GM21529 (cell line): ENCODE measurements at regions not wholly inside any gene's neighbourhood (a gene's known extent, or its start where the extent isn't known, plus 50 kb on each side); places are given as distances from the start of the nearest gene placed in this dataset.

ENCODE experiments used
- ATAC-seq: cut with Tn5 transposase; IDR thresholded peaks from one replicate; pipeline ENCODE4 v1.9.1; 2021; ENCODE audit not compliant: unreplicated experiment

DNA sequence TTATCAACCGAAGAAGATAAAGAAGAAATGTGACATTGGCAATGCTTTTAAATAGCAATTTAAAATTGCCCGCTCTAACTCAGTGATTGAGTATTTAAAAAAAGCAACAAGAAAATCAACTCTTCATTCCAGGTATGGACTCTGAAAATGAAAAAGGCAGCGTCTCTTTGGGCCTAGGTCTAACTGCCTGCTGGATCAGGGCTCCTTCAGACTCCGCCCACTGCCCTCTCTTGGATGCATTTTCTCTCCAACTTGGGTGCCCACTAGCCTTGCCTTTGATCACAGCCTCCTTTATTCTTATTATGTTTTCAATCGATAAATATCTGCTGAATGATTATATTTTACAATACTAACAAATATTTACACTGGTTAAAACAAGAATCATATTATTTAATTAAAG, 268.9 kb downstream of the MRPL39 start:
- no peak for ATAC-seq

DNA sequence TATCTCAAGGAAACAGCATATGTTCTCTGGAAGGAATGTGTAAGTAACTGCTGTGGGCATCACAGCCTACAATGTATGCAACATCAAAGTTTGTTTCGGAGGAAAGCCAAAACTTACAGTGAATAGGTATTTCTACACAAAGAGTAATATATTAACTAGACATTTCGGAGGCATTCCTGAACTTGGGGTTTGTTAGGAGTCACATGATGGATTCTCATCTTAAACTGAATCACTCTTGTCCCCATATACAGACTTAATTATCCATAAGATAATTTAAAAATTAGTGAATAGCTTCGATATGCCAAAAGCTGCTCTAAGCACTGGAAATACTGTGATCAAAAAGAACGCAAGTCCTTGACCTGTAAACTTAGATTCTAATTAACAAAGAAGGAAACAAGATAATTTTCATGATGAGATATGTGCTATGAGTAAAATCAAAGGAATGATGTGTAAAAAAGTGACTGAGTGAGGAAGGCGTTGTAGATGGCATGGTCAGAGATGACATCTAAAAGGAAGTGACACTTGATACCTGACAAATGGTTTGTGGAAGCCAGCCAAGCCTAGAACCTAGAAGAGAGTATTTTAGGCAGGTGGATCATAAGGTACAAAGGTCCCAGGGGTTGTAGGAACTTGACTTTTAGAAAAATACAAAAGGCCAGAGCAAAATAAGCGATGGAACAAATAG, 273.1 kb downstream of the MRPL39 start:
- no peak for ATAC-seq

DNA sequence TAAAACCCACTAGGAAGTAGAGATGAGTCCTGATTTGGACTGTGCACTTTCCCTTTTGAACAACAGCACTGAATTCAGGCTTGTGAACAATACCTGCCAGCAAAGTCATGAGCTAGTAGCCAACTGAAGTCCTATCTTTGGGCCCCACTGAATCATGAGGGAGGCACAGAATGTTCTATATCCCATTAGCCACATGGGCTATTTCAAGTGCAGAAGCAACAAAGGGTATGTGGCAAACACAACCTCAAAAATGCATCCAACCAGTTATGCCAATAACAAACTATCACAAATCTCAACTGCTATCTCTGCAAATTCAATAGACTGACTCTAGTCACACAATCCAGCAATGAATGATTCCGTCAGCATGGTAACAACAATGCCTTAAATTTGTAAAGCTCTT, 276.0 kb downstream of the MRPL39 start:
- no peak for ATAC-seq

DNA sequence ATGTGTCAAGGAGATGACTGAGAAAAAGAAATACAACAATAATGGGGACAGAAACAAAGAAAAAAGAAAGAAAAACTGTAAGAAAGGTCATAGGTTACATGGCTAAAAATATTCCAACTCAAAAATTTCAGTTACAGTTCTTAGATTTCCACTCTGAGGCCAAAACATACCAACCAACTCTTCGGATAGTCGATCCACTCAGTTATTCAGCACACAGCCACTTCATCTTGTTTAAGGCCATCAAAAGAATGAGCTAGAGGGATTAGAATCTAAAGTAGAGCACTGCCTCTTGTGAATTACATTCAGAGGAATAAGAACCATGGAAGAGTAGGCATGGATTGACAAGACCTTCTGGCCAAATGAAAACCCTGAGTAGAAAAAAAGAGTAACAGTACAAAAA, 277.0 kb downstream of the MRPL39 start:
- no peak for ATAC-seq

DNA sequence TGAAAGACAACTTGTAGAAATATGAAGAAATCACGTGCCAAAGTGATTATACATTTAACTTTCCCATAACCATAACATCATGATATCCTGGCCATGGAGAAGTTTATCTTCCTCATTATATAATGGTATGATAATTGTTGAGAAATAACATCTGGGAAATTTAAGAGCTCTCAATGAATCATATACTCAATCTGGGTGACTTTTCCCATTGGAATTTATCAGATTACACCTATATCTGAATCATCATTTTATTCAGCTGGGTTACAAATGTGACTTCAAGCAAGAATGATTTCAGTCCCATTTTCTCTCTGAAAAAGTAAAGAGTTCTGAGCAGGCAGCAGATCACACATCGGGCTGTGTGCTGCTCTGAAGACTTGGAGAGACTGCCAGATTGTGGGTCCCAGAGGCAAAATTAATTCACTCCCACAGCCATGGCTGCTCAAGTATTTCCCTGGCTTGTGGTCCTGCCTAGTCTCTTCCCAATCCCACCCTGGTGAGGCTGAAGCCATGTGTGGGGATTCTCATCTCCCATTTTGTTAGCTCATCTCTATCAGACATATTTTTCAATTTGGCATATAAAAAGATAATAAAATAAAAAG, 278.0 kb downstream of the MRPL39 start:
- ATAC-seq = no peak

DNA sequence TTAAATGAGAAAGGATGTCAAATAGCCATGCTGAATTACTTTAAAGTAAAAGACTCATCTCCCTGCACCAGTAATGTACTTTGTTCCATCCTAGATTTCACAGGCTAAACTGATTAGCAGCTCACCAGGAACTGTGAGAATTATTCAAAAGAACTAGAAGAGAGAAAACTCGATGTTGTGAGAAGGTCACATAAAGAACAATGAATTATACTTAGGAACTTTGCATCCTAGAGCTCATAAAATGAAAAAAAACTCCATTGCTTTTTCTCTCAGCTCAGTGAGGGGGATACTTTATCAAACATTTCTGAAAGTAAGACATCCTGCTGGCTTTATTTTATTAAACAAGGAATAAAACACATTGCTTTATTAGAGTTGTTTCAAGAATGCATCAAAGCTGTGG, 278.5 kb downstream of the MRPL39 start:
- no peak for ATAC-seq

DNA sequence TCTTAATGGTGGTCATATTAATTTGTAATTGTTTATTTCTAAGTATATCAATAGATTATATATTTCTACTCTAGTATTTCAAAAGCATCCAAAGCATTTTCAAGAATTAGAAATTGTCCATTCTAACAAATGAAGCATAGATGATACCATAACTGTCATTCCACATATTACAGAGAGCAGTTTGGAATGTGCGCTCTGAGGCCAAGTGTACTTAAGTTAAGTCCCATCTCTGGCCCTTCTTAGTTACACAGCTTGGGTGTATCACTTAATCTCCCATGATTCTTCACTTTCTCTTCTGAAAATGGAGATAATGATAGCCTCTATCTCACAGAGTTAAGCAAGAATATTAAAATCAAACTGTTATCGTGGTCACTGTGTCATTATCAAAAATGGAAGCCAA, 281.1 kb downstream of the MRPL39 start:
- ATAC-seq = no peak

DNA sequence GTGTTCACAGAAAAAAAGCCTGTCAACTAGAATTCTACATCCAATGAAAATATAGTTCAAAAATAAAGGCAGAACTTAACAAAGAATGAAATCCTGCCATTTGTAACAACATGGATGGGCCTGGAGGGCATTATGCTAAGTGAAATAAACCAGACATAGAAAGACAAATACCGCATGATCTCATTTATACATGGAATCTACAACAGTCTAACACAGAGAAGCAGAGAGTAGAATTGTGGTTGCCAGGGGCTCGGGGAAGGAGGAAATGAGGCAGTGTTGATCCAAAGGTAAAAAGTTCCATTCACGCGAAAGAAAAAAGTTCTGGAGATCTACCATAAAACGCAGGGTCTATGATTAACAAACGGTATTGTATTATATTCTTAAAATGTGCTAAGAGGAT, 282.6 kb downstream of the MRPL39 start:
- ATAC-seq = no peak

DNA sequence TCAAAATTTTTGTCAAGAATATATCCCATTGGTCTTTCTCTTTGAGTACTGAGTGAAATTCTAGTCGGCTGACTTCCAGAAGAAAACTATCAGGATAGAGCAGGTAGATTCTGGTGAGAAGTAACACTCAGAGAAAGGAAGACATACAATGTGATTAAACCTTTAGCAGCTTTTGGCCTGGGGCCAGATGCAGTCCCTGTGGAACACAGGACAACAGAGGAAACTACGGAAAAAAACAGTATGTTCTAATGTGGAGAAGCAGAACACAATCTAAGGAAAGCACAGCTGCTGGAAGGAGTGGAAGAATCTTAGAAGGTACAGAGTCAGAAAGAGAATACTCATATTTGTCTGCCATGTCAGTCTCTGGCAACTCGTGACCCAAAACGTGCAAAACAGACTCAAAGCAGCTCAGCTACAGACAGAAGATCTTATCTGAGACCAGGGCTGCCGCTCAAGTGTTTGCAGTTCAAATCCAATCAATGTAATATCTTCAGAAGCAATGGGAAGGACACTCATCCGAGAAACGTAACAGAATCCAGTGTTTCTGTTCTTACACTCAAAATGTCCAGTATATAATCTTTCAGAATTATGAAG, 283.8 kb downstream of the MRPL39 start:
- no peak for ATAC-seq

DNA sequence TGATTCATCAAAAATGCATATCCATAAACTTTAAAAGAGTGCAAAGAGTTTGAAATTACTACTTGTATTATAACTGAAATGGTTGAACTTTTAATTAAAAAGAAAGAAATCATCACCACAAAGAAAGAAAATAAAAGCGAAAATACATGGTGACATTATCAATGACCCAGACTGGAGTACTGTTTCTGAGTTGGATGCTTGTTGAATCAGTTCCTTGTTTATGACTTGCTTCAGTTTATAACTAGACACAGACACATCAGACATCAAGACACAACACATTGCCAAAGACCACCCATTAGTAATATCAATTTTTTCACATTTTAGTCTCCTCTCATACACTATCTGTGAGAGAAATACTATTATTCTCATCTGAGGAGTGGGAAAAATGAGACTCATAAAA, 293.0 kb downstream of the MRPL39 start:
- ATAC-seq = no peak

DNA sequence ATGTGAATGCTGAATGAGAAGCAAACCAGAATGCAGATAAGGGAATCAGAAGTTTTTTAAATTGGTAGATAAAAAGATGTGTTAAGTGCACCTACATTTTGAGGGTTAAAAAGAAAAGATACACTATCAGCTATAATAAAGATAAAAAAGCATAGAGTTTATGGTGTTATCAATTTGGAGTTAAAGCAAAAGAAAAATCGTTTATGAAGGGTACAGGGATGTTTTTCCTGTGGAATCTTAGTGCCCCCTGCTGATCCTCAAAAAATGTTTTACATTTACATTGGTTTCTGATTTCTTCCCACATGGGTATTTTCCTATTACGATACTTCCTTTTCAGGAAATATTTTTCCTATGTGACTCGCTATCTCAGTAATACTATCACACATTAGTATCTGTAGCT, 293.5 kb downstream of the MRPL39 start:
- ATAC-seq = no peak

DNA sequence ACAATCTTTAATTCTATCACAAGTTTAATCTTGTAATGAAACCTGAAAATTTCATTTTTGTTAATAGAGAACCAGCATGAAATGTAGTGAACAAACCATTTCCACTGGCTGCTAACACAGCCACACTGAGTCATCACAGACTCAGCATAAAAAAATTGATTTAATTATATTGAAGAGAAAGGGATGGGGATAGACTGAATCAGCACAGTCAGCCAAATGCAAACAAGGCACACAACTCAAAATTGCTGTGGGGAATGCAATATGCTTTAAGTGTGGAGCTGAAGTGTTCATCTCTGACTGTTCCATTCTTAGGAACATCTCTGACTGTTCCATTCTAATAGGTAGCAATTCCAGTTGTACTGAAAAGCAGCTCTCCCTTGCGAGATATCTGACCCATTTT, 299.8 kb downstream of the MRPL39 start:
- no peak for ATAC-seq

DNA sequence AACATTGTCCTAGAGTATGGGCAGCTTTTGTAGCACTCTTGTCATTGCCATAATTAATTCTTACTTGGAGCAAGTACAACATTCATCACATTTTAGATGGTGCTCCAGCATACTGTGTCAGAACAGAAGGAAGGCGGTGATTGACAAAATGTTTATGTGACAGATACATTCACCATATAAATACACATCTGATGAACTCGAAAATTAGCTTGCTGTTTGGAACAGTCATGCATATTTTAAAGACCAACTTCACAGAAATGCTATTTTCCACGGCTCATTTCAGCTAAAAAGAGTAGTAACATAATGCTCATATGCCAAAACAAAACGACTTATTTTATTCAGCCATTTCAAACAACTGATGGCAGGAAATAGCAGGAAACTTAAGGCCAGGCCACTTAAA, 302.7 kb downstream of the MRPL39 start:
- no peak for ATAC-seq

DNA sequence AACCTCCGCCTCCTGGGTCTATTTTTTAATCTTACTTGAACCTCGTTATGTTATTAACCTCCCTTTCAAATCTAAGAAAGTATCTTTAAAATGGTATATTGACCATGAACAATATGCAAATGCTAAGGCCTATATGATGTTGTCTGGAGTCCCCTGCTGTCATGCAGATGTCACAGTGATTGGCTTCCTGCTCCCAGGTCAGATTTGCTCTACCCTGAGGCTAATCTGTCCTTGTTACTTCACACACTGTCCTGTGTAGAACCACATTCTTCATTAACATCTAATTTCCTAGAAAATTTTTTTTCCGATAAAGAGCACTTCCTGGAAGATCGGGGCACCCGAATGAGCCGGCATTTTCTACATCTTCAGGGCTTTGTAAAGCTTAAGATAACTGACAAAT, 306.6 kb downstream of the MRPL39 start:
- no peak for ATAC-seq

DNA sequence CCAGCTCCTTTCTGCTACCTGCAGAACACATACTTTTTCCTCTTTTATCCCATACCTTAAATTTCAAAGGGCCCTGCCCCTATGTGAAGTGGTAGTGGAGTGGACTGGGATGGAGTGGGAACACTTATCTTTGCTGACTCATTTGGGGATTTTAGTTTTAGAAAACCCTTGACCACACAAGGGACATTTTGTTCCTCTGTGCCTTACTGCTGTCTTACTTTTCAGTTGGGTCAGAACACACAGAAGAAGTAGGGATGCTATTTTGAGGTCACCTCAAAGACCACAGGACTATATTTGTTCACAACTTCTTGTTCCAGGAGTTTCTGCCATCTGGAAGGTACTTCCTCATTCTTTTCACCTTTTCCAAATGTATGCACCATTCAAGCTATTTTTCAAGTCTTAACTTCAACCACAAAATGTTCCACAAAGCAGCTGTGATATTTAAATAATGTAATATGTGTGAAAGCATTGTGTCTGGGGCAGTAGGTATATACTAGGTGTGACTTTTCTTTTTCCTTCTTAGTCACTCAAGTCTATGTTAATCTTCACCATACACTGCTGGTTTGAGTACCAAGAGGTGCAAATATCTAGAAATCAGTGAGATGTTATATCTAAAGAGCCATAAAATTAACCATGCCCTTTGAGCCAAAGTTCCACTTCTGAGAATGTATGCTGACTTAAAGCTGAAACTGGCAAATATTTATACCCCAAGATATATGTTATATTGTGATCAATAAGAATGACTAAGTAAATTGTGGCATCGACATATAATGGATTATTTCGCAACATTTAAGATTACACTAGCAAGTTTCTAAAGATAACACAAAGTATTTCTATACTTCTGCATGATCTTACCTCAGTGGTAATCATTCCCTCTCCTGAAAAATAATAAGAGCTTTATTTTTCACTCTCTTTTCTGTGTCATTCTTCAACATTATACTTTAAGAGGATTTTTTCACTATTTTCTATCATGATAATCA, 308.5 kb downstream of the MRPL39 start:
- peak; percentile 87 for ATAC-seq

DNA sequence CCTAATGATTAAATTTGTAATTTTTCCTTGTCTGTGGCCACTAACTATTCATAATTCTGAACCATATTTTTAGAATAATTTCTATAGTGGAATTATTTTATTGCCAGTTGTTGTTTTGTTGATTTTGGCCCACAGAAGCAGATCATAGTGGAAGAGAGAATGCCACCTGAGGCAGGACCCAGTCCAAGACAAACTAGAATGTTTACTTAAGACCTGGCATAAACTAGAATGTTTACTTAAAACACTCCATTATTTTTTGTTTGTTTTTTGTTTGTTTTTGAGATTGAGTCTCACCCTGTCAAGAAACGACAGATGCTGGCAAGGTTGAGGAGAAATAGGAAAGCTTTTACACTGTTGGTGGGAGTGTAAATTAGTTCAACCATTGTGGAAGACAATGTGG, 310.2 kb downstream of the MRPL39 start:
- ATAC-seq = no peak

DNA sequence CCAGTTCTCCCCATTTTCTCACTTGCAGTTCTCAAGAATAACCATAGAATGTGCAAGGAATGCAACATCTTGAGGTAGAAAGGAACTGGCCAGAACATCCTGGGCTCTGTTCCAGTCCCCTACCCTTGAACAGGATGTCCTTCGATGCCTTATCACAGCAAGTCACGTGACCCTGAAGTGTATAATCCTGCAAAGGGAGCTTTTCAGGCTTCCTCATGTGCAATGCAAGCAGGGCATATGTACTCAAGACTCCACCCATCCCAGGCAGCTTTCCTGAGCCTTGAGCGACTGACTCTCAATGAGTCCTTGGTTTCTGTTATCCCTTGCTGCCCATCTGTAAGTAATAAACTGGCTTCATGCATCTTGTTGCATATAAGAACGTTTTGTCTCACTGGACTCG, 311.0 kb downstream of the MRPL39 start:
- ATAC-seq = no peak

DNA sequence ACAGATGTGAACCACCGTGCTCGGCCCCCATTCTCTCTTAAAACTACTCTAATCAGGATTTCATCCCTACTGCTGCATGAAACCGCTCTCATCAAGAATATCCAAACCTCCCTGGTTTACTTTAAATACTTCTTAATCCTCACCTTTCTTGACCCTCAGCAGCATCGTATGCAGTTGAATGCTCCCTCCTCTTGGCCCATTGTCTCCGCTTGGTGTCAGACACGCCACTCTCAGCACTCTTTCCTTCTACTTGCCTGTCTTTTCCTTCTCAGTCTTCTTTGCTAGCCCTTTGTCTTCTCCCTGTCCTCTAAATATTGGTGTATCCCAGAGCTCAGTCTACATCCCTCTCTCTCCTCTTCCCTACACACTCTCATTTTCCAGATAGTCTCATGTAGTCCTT, 314.9 kb downstream of the MRPL39 start:
- no peak for ATAC-seq

DNA sequence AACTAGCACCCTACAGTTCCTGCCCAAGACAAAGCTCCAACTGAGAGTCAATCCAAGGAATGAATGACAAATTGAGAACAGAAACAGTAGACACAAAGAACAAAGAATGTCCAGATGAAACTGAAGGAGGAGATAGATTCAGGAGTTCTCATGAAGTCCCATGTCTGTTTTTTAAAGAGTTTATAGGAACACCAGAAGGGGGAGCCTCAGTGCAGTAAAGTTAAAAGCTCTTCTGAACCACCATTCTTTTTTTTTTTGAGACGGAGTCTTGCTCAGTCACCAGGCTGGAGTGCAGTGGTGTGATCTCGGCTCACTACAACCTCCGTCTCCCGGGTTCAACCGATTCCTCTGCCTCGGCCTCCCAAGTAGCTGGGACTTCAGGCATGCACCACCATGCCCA, 323.6 kb downstream of the MRPL39 start:
- ATAC-seq = no peak

DNA sequence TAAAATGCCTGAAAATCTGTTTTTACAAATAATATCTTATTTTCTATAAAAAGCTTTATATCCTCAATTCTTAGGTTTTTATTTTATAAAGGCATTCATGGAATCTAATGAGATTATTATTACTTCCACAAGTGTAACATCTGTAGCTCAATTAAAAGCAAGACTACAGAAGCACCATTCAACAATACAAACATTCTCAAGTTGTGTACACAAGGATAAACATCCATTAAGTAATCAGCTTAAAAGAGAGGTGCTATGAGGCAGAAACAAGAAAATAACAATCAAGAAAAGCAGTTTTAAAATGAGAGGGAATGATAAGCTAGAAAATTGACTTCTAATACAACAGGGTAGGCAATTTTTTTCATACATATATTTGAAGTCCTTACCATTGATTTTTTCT, 326.1 kb downstream of the MRPL39 start:
- ATAC-seq = no peak

DNA sequence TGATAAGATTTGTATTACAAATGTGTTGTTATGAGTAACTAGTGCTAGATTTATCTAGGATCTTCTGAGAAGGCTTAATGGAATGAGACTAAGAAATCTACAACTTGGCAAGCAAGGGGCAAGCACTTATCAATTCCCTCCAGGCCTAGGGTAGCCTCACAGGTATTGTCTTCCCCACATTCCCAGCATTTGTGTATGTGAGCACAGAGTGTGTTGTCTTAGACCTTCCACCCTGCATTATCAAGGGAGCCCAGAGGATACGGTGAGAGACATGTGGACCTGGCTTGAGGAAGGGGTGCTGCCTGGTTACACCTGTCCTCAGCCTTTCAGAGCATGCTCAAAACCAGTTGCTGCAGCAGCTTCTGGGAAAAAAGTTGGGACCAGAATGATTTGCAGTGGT, 327.2 kb downstream of the MRPL39 start:
- ATAC-seq = no peak

DNA sequence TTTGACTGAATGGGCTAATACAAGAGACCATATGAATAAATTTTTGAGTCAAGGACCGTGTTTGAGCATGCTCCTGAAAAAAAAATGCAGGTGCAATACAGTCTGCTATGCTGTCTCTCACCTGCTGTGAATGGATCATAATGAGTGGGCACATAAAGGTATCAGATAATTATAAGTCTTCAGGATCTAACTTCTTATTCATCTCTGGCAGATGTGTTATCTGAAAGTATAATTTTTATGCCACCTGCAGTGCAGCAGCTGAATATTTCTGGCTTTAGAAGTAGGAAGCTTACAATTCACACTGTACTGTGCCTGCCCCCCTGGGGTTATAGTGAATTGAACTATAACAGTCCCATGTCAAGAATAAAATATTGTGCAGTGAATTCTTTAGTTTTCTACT, 333.3 kb downstream of the MRPL39 start:
- ATAC-seq = no peak
